KMS-11 (cell line): ENCODE measurements at regions not wholly inside any gene's neighbourhood (a gene's known extent, or its start where the extent isn't known, plus 50 kb on each side); places are given as distances from the start of the nearest gene placed in this dataset.

Experiments used
- H2AFZ ChIP-seq: fragments of 200-600 bp; sonication (generic); 2 replicates; pipeline ENCODE4 v1.6.1; 2016; ENCODE audit warnings: antibody characterized with exemption, mixed run types, low read depth
- H3K27ac ChIP-seq: fragments of 200-600 bp; sonication (generic); 2 replicates; pipeline ENCODE4 v1.6.1; 2016; ENCODE audit warnings: mild to moderate bottlenecking, mixed run types
- H3K27me3 ChIP-seq: fragments of 200-600 bp; sonication (generic); 2 replicates; pipeline ENCODE4 v1.6.1; 2017; ENCODE audit warnings: mild to moderate bottlenecking, low read depth, mixed run types, moderate library complexity; ENCODE audit not compliant: insufficient read depth
- H3K36me3 ChIP-seq: fragments of 200-600 bp; sonication (generic); 2 replicates; pipeline ENCODE4 v1.6.1; 2017; ENCODE audit warnings: mild to moderate bottlenecking, mixed run types; ENCODE audit not compliant: insufficient read depth
- H3K4me1 ChIP-seq: fragments of 200-600 bp; sonication (generic); 2 replicates; pipeline ENCODE4 v1.6.1; 2016; ENCODE audit warnings: mild to moderate bottlenecking, low read depth, mixed run types; ENCODE audit not compliant: poor library complexity, severe bottlenecking
- H3K4me2 ChIP-seq: fragments of 200-600 bp; sonication (generic); 2 replicates; pipeline ENCODE4 v1.7.0; 2016; ENCODE audit warnings: mild to moderate bottlenecking, mixed run types
- H3K4me3 ChIP-seq: fragments of 200-600 bp; sonication (generic); IDR thresholded peaks from 2 replicates; pipeline ENCODE4 v1.6.1; 2017; ENCODE audit warnings: low read depth, low read length, mixed read lengths; ENCODE audit not compliant: insufficient read depth
- H3K79me2 ChIP-seq: fragments of 200-600 bp; sonication (generic); 2 replicates; pipeline ENCODE4 v1.6.1; 2016; ENCODE audit warnings: low read depth, mixed run types; ENCODE audit not compliant: insufficient read depth
- H3K9ac ChIP-seq: fragments of 200-600 bp; sonication (generic); 2 replicates; pipeline ENCODE4 v1.6.1; 2016; ENCODE audit warnings: mild to moderate bottlenecking, mixed run types
- H4K20me1 ChIP-seq: fragments of 200-600 bp; sonication (generic); 2 replicates; pipeline ENCODE4 v1.6.1; 2016; ENCODE audit warnings: mild to moderate bottlenecking, mixed run types; ENCODE audit not compliant: insufficient read depth
- CTCF ChIP-seq: fragments of 200-600 bp; sonication (generic); conservative IDR thresholded peaks from 2 replicates; pipeline ENCODE4 v1.6.1; 2017; ENCODE audit warnings: low read depth, mild to moderate bottlenecking, antibody characterized with exemption, low read length, moderate library complexity, mixed read lengths

GRCh38 chr11:29959488-29959887 is 57.3 kb downstream of the KCNA4 start:
- Histone ChIP-seq H3K79me2 (no peaks in the 10 kb centered on the region), H3K27me3 (no peaks in the 10 kb centered on the region), H3K36me3 (no peaks in the 10 kb centered on the region), H3K9ac (no peak overlapping the region), H4K20me1 (no peaks in the 10 kb centered on the region), H3K4me3 (no peak overlapping the region), H3K4me2 (no peak overlapping the region), H3K27ac (no peak overlapping the region), H3K4me1 (peaks cover 35% of the 10 kb centered on the region), H2AFZ (no peak overlapping the region)
- TF ChIP-seq CTCF, result no peak

GRCh38 chr11:29957431-29957830 is 59.4 kb downstream of the KCNA4 start:
- peak overlapping the region; percentile 23; the same call in 1 of the 2 replicates for H2AFZ ChIP-seq
- H3K4me1 ChIP-seq, result peaks cover 43% of the 10 kb centered on the region
- H3K36me3 ChIP-seq, result no peaks in the 10 kb centered on the region
- H4K20me1 ChIP-seq, result no peaks in the 10 kb centered on the region
- no peak overlapping the region for H3K4me3 ChIP-seq
- peak overlapping the region; percentile 67; the same call in 1 of the 2 replicates for H3K27ac ChIP-seq
- H3K9ac ChIP-seq, result no peak overlapping the region
- peak overlapping the region; percentile 69; the same call in 1 of the 2 replicates for H3K4me2 ChIP-seq
- H3K27me3 ChIP-seq, result no peaks in the 10 kb centered on the region
- TF ChIP-seq CTCF, result no peak
- H3K79me2 ChIP-seq, result no peaks in the 10 kb centered on the region

- H3K27ac ChIP-seq, result peak overlapping the region; percentile 67
- peak overlapping the region; percentile 20; the same call in 1 of the 2 replicates for H2AFZ ChIP-seq
- H3K79me2 ChIP-seq, result no peaks in the 10 kb centered on the region
- no peaks in the 10 kb centered on the region for H3K36me3 ChIP-seq
- H3K4me3 ChIP-seq, result no peak overlapping the region
- no peaks in the 10 kb centered on the region for H4K20me1 ChIP-seq
- H3K4me2 ChIP-seq, result peak overlapping the region; percentile 69
- no peaks in the 10 kb centered on the region for H3K27me3 ChIP-seq
- no peak overlapping the region; the same call in 1 of the 2 replicates for H3K9ac ChIP-seq
- no peak for TF ChIP-seq CTCF
- H3K4me1 ChIP-seq, result peaks cover 43% of the 10 kb centered on the region
These were observed 60.7 kb downstream of the KCNA4 start for GRCh38 chr11:29956076-29956556.

- H3K9ac ChIP-seq, result no peak overlapping the region
- H4K20me1 ChIP-seq, result no peaks in the 10 kb centered on the region
- H3K4me1 ChIP-seq, result peaks cover 2% of the 10 kb centered on the region
- H2AFZ ChIP-seq, result no peak overlapping the region
- no peaks in the 10 kb centered on the region for H3K36me3 ChIP-seq
- H3K4me3 ChIP-seq, result no peak overlapping the region
- no peaks in the 10 kb centered on the region for H3K27me3 ChIP-seq
- no peak for TF ChIP-seq CTCF
- H3K4me2 ChIP-seq, result no peak overlapping the region
- H3K79me2 ChIP-seq, result no peaks in the 10 kb centered on the region
- H3K27ac ChIP-seq, result no peak overlapping the region
These were observed 73.5 kb downstream of the KCNA4 start for GRCh38 chr11:29943347-29943746.
